ENCODE measurements at regions not wholly inside any gene's neighbourhood (a gene's known extent, or its start where the extent isn't known, plus 50 kb on each side); places are given as distances from the start of the nearest gene placed in this dataset.

- 47 to 73% (median 59%) methylated on average over 2 to 3 of the region's 3 CpGs for WGBS, 4 donors
These were observed 601.7 kb upstream of the ARID1B start for GRCh38 chr6:156175433-156175832.

DNA sequence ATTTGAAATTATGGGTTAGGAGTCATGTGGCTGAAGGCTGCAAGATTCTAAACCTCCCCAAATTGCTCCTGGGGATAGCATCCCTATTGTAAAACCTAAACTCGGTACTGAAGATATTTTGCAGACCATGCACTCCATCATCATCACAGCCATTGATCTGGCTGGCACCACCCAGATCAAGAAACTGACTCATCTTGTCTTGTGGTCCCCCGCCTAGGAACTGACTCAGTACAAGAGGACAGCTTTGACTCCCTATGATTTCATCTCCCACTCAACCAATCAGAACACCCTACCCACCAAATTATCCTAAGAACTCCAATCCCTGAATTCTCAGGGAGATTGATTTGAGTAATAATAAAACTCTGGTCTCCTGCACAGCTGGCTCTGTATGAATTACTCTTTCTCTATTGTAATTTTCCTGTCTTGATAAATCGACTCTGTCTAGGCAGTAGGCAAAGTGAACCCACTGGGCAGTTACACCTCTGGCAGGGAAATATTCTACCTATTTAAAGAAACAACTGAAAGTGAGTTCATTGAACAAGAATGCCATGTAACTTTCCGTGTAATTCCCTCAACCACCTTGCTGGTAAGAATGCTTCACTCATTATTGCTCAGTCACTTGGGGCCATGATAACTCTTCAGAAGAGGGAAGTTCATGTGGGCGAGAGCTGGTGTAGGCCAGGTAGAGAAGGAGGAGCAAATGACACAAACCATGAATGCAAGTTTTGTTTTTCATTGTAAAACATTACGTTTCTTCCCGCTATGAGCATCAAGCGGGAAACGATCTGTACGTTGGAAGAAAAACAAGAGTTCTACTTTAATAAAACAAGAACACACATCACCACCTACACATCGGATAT is 602.9 kb upstream of the ARID1B start:
- Histone ChIP-seq H3K4me3 (peak overlapping the region in 2 of 12 donors; percentile 6 to 43), H3K36me3 (no peaks in the 10 kb centered on the region), H3K4me1 (peaks cover 0 to 14% (median 0%) of the 10 kb centered on the region in 12 donors), H3K9me3 (no peaks in the 10 kb centered on the region), H3K27me3 (no peaks in the 10 kb centered on the region), H3K27ac (no peak overlapping the region)
- intact Hi-C loops (cut with DNase I): loop anchor here in 1 of 10 donors (10.0 kb wide), 1 partner anchor 189 kb away; no protein-coding TSS in a partner anchor
- ATAC-seq (no peak), DNase-seq (no peak)
- TF ChIP-seq, protein P1, sequence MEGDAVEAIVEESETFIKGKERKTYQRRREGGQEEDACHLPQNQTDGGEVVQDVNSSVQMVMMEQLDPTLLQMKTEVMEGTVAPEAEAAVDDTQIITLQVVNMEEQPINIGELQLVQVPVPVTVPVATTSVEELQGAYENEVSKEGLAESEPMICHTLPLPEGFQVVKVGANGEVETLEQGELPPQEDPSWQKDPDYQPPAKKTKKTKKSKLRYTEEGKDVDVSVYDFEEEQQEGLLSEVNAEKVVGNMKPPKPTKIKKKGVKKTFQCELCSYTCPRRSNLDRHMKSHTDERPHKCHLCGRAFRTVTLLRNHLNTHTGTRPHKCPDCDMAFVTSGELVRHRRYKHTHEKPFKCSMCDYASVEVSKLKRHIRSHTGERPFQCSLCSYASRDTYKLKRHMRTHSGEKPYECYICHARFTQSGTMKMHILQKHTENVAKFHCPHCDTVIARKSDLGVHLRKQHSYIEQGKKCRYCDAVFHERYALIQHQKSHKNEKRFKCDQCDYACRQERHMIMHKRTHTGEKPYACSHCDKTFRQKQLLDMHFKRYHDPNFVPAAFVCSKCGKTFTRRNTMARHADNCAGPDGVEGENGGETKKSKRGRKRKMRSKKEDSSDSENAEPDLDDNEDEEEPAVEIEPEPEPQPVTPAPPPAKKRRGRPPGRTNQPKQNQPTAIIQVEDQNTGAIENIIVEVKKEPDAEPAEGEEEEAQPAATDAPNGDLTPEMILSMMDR (IDR thresholded peaks at IDR 0.05): no peak
- no peak for TF ChIP-seq POLR2A (IDR thresholded peaks at IDR 0.05)
- 85 to 89% (median 86%) methylated on average over 11 of the region's 11 CpGs for WGBS, 4 donors

More at GRCh38 chr6:156175433-156175832, 601.7 kb upstream of the ARID1B start:
- Histone ChIP-seq H3K36me3 (no peaks in the 10 kb centered on the region), H3K27me3 (no peaks in the 10 kb centered on the region), H3K4me3 (peak overlapping the region in 6 of 12 donors; percentile 7 to 43 (median 24)), H3K9me3 (peaks cover 0 to 2% (median 0%) of the 10 kb centered on the region in 12 donors), H3K27ac (peak overlapping the region in 6 of 12 donors; percentile 34 to 69 (median 44)), H3K4me1 (peaks cover 0 to 14% (median 0%) of the 10 kb centered on the region in 12 donors)
- ATAC-seq (no peak), DNase-seq (no peak)
- intact Hi-C loops (cut with DNase I): loop anchor here in 1 of 10 donors (10.0 kb wide), 1 partner anchor 191 kb away; no protein-coding TSS in a partner anchor
- no peak for TF ChIP-seq POLR2A (IDR thresholded peaks at IDR 0.05)
- TF ChIP-seq, protein P1 (IDR thresholded peaks at IDR 0.05): no peak

DNA sequence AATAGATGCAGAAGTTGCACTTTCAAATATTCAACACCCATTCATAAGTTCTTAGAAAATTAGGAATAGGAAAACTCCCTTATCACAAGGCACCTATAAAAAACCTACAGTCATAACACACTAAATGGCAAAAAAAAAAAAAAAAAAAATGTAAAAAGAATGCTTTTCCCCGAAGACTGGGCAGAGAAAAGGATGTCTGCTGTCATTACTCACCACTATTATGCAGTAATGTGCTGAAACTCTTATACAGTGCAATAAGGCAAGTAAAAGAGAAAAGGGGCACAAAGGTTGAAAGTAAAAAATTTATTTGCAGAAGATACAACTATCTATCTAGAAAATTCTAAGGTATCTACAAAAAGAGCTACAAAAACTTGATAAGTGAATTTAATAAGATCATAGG is 607.8 kb upstream of the ARID1B start:
- Histone ChIP-seq H3K4me1 (peaks cover 0 to 34% (median 10%) of the 10 kb centered on the region in 12 donors), H3K36me3 (no peaks in the 10 kb centered on the region), H3K27ac (no peak overlapping the region), H3K9me3 (no peaks in the 10 kb centered on the region), H3K27me3 (no peaks in the 10 kb centered on the region), H3K4me3 (no peak overlapping the region)
- ATAC-seq: no peak
- no peak for DNase-seq
- WGBS, 4 donors: 44 to 70% (median 64%) methylated on average over 1 of the region's 1 CpG
- TF ChIP-seq POLR2A (IDR thresholded peaks at IDR 0.05): no peak
- TF ChIP-seq, protein P1 (IDR thresholded peaks at IDR 0.05): no peak
- intact Hi-C loops (cut with DNase I): no loop called here

DNA sequence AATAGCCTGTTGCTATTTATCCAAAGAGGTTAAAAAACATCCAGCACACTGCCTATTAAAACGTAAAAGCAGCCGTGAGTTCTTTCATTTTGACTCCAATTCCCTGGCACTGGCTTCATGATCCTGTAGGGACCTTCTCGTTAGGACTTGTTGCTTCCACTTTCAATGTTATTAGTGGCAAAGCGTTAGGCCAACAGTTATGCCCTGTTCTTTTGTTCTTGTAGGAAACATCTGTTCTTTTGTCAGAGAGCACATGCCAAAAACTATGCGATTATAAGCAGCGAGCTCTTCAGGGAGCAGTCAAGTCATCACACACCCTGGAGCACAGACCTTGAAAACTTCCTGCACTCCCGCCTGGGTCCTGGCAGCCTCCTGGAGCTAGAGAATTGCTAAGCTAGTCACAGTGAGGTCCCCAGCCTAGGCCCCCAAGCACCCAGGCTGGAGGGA is 609.5 kb upstream of the ARID1B start:
- WGBS, 4 donors: 29 to 45% (median 40%) methylated on average over 7 of the region's 7 CpGs
- DNase-seq: peak in 4 of 5 donors; percentile 27 to 44 (median 34)
- Histone ChIP-seq H3K36me3 (no peaks in the 10 kb centered on the region), H3K9me3 (no peaks in the 10 kb centered on the region), H3K4me1 (peaks cover 0 to 38% (median 12%) of the 10 kb centered on the region in 12 donors), H3K27ac (peak overlapping the region; percentile 43 to 80 (median 70)), H3K4me3 (peak overlapping the region in 10 of 12 donors; percentile 14 to 43 (median 36)), H3K27me3 (no peaks in the 10 kb centered on the region)
- peak; percentile 77 to 89 (median 82) for ATAC-seq
- intact Hi-C loops (cut with DNase I): no loop called here
- TF ChIP-seq, protein P1 (IDR thresholded peaks at IDR 0.05): no peak
- TF ChIP-seq POLR2A (IDR thresholded peaks at IDR 0.05): no peak
